ENCODE measurements at regions not wholly inside any gene's neighbourhood (a gene's known extent, or its start where the extent isn't known, plus 50 kb on each side); places are given as distances from the start of the nearest gene placed in this dataset.
"Not testable (repeated sequence)": the region's sequence is repeated elsewhere in the genome, so short reads cannot be mapped to it uniquely, and the experiment has no call there.

GRCh38 chr14:71414631-71415403 lies 507.6 kb downstream of the PCNX1 start:
- DNase-seq (ENCODE audit: low read depth, low spot score), result no peak
- peak overlapping the region; percentile 71 for H3K27ac ChIP-seq

DNA sequence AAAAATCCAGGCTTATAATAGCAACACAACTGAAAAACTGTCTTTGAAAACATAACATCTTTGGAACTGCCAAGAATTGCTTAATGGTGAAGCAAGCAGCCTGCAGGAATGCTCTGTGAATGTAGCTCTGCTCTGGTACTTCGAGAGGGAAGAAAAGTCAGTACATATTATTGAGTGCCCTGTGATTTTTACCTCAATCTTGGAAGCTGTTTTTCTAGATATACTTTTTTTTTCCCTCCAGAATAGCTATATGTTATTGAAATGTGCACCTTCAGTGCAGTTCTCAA lies 508.1 kb downstream of the PCNX1 start:
- DNase-seq (ENCODE audit: low read depth, low spot score), result no peak
- peak overlapping the region; percentile 71 for H3K27ac ChIP-seq

- peak; percentile 41 for DNase-seq (ENCODE audit: low read depth, low spot score)
- peak overlapping the region; percentile 71 for H3K27ac ChIP-seq
These were observed 509.1 kb downstream of the PCNX1 start for GRCh38 chr14:71416392-71416791.

DNA sequence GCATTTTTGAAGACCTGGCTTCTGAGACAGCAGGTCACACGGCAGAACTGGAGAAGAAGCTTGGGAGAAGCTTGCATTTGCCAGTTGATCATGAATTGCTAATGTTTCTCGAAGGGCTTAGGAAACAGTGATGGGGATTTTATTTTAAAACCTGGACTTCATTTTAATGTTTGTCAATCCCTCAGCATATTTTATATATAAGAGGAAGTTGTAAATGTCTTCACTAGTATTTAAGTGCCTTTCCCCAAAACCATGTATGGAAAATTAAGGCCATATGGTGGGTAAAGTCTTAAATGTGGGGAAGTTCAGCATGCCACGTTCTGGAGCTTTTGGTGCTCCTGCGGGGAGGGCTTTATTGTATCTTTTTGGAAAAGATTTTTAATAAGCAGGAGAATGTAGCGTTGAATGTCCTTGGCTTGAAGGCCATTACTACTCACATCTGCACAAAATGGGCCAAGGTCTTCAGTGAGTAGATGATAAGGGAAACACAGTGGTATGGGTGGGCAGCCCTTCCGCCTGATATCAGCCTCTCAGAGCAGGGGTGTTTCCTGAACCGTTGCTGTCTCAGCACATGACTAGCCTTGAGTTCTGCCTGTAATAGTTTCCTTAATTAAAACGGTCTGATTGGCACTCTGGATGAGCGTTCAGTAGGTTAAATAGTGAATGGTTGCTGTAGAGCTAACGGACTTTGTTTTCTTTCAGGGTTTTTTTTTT lies 511.4 kb downstream of the PCNX1 start:
- no peak overlapping the region for H3K27ac ChIP-seq
- DNase-seq (ENCODE audit: low read depth, low spot score), result no peak

GRCh38 chr14:71423481-71423880 lies 508.7 kb upstream of the RGS6 start:
- H3K27ac ChIP-seq, result no peak overlapping the region
- no peak for DNase-seq (ENCODE audit: low read depth, low spot score)

GRCh38 chr14:71424941-71425340 lies 507.3 kb upstream of the RGS6 start:
- H3K27ac ChIP-seq, result no peak overlapping the region
- DNase-seq (ENCODE audit: low read depth, low spot score), result no peak

DNA sequence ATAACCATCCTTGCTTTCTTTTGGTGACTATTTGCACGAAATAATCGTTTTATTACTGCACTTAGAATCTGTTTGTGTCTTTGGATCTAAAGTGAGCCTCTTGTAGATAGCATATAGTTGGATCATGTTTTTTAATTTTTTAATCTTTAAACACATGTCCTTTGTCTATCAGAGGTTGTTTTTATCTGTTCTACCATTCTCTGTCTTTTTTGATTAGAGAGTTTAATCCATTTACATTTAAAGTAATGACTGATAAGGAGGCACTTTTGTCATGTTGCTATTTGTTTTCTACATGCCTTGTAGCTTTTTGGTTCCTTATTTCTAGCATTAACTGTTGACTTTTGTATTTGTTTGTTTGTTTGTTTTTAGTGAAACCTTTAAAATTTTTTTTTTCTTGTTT lies 506.2 kb upstream of the RGS6 start:
- no peak for DNase-seq (ENCODE audit: low read depth, low spot score)
- H3K27ac ChIP-seq, result no peak overlapping the region

GRCh38 chr14:71429902-71430301 lies 502.3 kb upstream of the RGS6 start:
- DNase-seq (ENCODE audit: low read depth, low spot score), result no peak
- H3K27ac ChIP-seq, result no peak overlapping the region

GRCh38 chr14:71430321-71430677 lies 501.9 kb upstream of the RGS6 start:
- no peak overlapping the region for H3K27ac ChIP-seq
- DNase-seq (ENCODE audit: low read depth, low spot score), result no peak

DNA sequence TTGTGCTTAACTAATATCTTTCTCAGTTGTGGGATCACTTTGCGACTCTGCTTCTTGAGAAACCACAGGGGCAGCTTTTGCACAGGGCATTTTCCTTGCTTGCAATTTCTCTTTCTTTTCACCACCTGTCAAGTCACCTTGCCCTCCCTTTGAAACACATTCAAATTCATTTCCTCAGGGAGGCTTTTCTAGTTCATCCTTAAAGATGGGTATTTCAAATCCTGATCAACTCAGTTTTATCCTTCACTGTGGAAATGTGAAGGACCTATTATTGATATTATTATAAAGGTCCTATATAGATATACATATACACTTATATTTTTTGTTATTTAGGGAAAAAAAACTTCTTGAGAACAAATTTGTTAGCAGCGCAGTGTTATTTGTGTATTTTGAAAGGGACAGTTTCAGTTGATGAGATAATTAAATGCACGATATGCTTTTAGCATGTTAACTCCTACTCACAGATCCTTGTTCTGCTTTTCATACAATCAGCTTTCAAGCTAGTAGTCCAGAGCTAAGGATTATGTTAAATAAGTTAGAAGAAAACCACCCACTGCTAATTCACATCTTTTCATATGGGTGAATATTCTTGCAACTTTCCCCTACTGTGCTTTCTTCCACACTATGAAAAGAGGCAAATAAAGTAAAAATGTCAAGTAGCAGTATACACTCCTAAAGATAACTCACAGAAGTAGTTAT lies 501.4 kb upstream of the RGS6 start:
- H3K27ac ChIP-seq, result no peak overlapping the region

GRCh38 chr14:71432334-71433110 lies 499.7 kb upstream of the RGS6 start:
- no peak for DNase-seq (ENCODE audit: low read depth, low spot score)
- no peak overlapping the region for H3K27ac ChIP-seq

More for the DNA sequence above, 501.4 kb upstream of the RGS6 start:
- DNase-seq (ENCODE audit: low read depth, low spot score), result no peak

DNA sequence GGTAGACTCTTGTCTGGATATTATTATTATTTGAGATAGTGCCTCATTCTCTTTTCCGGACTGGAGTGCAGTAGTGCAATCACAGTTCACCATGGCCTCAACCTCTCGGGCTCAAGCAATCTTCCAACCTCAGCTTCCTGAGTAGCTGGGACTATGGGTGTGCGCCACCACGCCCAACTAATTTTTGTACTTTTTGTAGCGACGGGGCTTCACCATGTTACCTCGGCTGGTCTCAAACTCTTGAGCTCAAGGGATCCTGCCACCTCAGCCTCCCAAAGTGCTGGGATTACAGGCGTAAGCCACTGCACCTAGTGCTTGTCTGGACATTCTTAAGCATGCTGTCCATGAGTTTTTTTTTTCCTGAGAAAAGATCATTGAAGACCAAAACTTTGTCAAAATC lies 498.9 kb upstream of the RGS6 start:
- no peak overlapping the region for H3K27ac ChIP-seq

GRCh38 chr14:71435641-71436040 lies 496.6 kb upstream of the RGS6 start:
- H3K27ac ChIP-seq; DNase-seq (ENCODE audit: low read depth, low spot score): not testable (repeated sequence)

More for the DNA sequence above, 498.9 kb upstream of the RGS6 start:
- no peak for DNase-seq (ENCODE audit: low read depth, low spot score)

GRCh38 chr14:71437870-71438269 lies 494.4 kb upstream of the RGS6 start:
- DNase-seq (ENCODE audit: low read depth, low spot score), result no peak
- no peak overlapping the region for H3K27ac ChIP-seq

- no peak for DNase-seq (ENCODE audit: low read depth, low spot score)
- H3K27ac ChIP-seq, result peak overlapping the region; percentile 69
These were observed 493.5 kb upstream of the RGS6 start for GRCh38 chr14:71438684-71439083.

- no peak for DNase-seq (ENCODE audit: low read depth, low spot score)
- H3K27ac ChIP-seq, result no peak overlapping the region
These were observed 491.1 kb upstream of the RGS6 start for GRCh38 chr14:71441126-71441525.

DNA sequence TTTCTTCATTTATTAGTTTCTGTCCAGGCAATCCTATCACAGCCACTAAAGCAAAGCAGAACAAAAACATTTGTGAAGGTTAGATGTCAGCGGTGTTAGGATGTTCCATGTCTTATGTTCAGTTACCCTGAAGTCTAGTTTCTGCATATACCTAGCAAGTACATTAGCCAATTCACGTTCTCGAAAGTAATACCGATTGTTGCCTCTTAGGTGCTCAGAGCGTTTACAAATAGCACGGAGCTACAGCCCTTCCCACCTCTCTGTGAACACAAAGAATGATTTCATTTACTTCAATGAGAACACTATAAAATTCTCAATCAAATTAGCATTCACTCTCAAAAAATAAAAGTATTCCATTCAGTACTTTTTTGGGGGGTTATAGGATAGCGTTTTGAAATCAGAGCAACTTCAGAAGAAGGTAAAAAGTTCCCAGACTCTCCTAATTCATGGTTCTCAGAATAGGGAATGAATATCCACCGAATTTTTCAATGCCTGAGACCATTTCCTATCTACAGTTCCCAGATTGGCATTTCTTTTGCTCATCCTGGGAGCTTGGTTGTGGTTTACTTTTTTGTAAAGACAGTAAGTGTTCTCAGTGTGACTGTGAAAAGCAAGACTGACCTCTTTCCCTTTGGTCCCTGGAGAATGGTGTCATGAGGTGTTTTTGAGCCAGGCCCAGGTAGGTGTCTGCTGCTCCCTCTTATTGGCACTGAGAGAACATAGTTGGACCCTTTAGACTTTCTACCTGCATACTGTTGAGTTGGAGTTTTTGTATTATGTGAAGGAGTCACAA lies 488.0 kb upstream of the RGS6 start:
- H3K27ac ChIP-seq, result no peak overlapping the region
- no peak for DNase-seq (ENCODE audit: low read depth, low spot score)

DNA sequence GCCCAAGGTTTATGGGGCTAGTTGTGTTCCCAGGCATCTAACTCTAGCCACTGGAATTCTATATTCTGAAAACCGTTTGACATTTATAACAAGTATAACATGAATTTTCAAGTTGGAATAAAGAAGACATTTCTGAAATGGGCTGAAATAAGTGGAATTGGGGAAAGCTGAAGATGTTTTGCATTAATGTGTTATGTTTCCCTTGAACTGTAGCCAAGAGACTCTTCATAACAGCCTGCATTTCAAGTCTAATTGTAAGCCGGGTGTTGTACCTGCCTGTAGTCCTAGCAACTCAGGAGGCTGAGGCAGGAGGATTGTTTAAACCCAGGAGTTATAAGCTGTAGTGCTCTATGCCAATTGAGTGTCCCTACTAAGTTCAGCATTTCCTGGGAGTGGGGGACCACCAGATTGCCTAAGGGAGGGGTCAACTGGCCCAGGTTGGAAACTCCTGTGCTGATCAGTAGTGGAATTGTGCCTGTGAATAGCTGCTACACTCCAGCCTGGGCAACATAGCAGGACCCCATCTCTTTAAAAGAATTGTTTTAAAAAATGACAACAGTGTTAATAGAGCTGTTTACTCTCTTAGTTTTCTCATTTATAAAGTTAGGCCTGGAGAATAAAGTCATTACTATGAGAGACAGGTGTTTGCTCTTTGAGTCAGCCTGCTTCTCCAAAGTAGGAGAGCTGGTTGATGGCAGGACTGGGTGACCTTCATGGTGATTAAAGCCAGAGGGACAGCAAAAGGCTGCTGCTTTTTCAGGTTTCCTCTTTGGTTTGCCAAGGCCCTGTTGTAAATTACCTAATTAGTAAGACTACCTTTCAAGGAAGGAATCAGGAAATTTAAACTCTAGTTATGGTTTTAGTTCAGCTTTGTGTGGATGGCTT lies 483.6 kb upstream of the RGS6 start:
- no peak for DNase-seq (ENCODE audit: low read depth, low spot score)
- peak overlapping the region; percentile 47 for H3K27ac ChIP-seq

All from epithelial cell of prostate (primary cell).